GM12891 (cell line): ENCODE measurements at regions not wholly inside any gene's neighbourhood (a gene's known extent, or its start where the extent isn't known, plus 50 kb on each side); places are given as distances from the start of the nearest gene placed in this dataset.

Experiments used
- PAX5 ChIP-seq: IDR thresholded peaks from 2 replicates; pipeline ENCODE4 v1.6.1; 2011; ENCODE audit warnings: low read length, moderate library complexity, mild to moderate bottlenecking; ENCODE audit not compliant: insufficient read depth, severe bottlenecking
- POLR2A ChIP-seq: IDR thresholded peaks from 2 replicates; pipeline ENCODE4 v1.6.1; 2011; ENCODE audit warnings: low read depth, low read length, control low read depth
- POLR2AphosphoS5 ChIP-seq: IDR thresholded peaks from 2 replicates; pipeline ENCODE4 v1.6.1; 2011; ENCODE audit warnings: low read depth, low read length, control low read depth
- POU2F2 ChIP-seq: IDR thresholded peaks from 2 replicates; pipeline ENCODE4 v1.6.1; 2011; ENCODE audit warnings: low read depth, mild to moderate bottlenecking, control low read depth, low read length, moderate library complexity
- SPI1 ChIP-seq: IDR thresholded peaks from 2 replicates; pipeline ENCODE4 v1.6.1; 2011; ENCODE audit warnings: low read depth, low read length, control low read depth
- TAF1 ChIP-seq: IDR thresholded peaks from 2 replicates; pipeline ENCODE4 v1.6.1; 2011; ENCODE audit warnings: low read depth, low read length, control low read depth

GRCh38 chr13:73857106-73857505 is 277.1 kb downstream of the KLF12 start:
- TF ChIP-seq POLR2AphosphoS5 (no peak), POLR2A (no peak), TAF1 (no peak), POU2F2 (no peak), SPI1 (no peak), PAX5 (no peak)
